HL-60 (cell line): ENCODE measurements at regions not wholly inside any gene's neighbourhood (a gene's known extent, or its start where the extent isn't known, plus 50 kb on each side); places are given as distances from the start of the nearest gene placed in this dataset.

Experiments
- DNase-seq, 2 experiments: peaks; one replicate each; pipeline ENCODE4 v3.0.0-alpha.2; 2010 to 2020; ENCODE audit warnings: low read depth in 1 of 2, low spot score in 1 of 2
- H3K27ac ChIP-seq: fragments of 250-450 bp; sonication (Bioruptor Pico); replicated peaks from 2 replicates; pipeline ENCODE4 v1.5.1; 2020; ENCODE audit warnings: mild to moderate bottlenecking, moderate library complexity
- H3K27me3 ChIP-seq: fragments of 250-450 bp; sonication (Bioruptor Pico); 2 replicates; pipeline ENCODE4 v1.5.1; 2021; ENCODE audit warnings: mild to moderate bottlenecking, moderate library complexity; ENCODE audit not compliant: insufficient read depth, poor library complexity, severe bottlenecking
- H3K4me3 ChIP-seq: replicated peaks from 2 replicates; pipeline ENCODE4 v1.5.1; 2011; ENCODE audit warnings: mild to moderate bottlenecking, control low read depth, low read length; ENCODE audit not compliant: insufficient read depth
- CTCF ChIP-seq: IDR thresholded peaks from one replicate; pipeline ENCODE4 v1.5.1; 2011; ENCODE audit warnings: low read length, control low read depth, inconsistent platforms; ENCODE audit not compliant: insufficient read depth
- GABPA ChIP-seq: IDR thresholded peaks from 2 replicates; pipeline ENCODE4 v1.6.1; 2012; ENCODE audit warnings: low read depth
- POLR2AphosphoS5 ChIP-seq: IDR thresholded peaks from 2 replicates; pipeline ENCODE4 v1.6.1; 2012; ENCODE audit warnings: low read depth
- REST ChIP-seq: IDR thresholded peaks from 2 replicates; pipeline ENCODE4 v1.6.1; 2012; ENCODE audit warnings: low read depth; ENCODE audit not compliant: insufficient replicate concordance
- SPI1 ChIP-seq: IDR thresholded peaks from 2 replicates; pipeline ENCODE4 v1.6.1; 2012; ENCODE audit warnings: low read depth, mild to moderate bottlenecking, borderline replicate concordance

DNA sequence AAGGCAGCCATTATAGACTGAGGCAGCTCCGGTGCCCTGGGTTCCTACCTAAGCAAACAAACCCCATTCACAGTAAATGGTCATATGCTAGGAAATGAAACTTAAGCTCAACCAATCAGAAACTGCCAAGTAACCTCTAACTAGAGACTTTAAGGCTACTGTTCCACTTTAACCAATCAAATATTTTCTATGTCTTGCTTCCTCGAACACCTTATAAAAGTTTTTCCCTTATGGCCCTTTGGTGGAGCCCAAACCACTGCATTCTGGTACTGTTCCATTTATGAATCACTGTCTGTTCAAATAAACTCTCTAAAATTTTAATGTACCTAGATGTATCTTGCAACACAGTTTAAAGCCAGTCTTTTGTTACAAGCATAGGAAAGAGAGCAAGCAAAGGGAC lies 361.1 kb downstream of the HGF start:
- no peak for DNase-seq
- H3K27me3 ChIP-seq, result peaks cover 4% of the 10 kb centered on the region
- H3K4me3 ChIP-seq, result no peak overlapping the region
- no peak overlapping the region for H3K27ac ChIP-seq
- TF ChIP-seq POLR2AphosphoS5 (no peak), SPI1 (no peak), CTCF (no peak), REST (no peak), GABPA (no peak)

DNA sequence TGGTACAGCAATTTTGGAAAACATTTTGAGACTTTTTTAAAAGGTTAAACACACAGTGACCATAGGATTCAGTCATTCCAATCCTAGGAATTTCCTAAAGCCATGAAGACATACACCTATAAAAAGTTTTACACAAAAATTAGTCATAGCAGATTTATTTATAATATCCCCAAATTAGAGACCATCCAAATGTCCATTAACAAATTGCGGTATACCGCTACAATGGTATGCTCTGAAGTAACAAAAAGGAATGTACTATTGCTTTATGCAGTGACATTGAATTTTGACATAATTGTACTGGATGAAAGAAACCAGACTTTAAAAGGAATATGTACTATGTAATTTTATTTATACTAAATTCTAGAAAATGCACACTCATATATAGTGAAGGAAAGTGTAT lies 362.8 kb downstream of the HGF start:
- DNase-seq, result no peak
- TF ChIP-seq SPI1 (no peak), POLR2AphosphoS5 (no peak), GABPA (no peak), REST (no peak), CTCF (no peak)
- peaks cover 4% of the 10 kb centered on the region for H3K27me3 ChIP-seq
- H3K4me3 ChIP-seq, result no peak overlapping the region
- H3K27ac ChIP-seq, result no peak overlapping the region

DNA sequence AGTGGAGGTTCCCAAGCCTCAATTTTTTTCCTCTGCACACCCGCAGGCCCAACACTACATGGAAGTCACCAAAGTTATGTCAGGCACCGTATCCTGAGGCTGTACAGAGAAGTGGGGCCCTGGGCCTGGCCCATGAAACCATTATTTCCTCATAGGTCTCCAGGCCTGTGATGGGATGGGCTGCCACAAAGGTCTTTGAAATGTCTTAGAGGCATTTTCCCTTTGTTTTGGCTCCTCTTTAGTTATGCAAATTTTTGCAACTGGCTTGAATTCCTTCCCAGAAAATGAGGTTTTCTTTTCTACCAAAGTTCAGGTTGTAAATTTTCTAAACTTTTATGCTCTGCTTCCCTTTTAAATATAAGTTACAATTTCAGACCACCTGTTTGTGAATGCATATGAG lies 365.2 kb downstream of the HGF start:
- no peak for DNase-seq
- no peak overlapping the region for H3K4me3 ChIP-seq
- H3K27me3 ChIP-seq, result peaks cover 4% of the 10 kb centered on the region
- TF ChIP-seq CTCF, result no peak
- TF ChIP-seq POLR2AphosphoS5, result no peak
- no peak for TF ChIP-seq SPI1
- no peak for TF ChIP-seq GABPA
- no peak for TF ChIP-seq REST
- H3K27ac ChIP-seq, result no peak overlapping the region
